Mucosa of descending colon (tissue), 3 donors: ENCODE measurements at regions not wholly inside any gene's neighbourhood (a gene's known extent, or its start where the extent isn't known, plus 50 kb on each side); places are given as distances from the start of the nearest gene placed in this dataset.

Experiments
- ATAC-seq: fragments of 200-7000 bp; cut with Tn5 transposase; one replicate; pipeline ENCODE4 v1.9.1; 2020; ENCODE audit warnings: mild to moderate bottlenecking, moderate library complexity
- DNase-seq, 3 donors: peaks; one replicate each; pipeline ENCODE4 v3.0.0-alpha.2; 2020
- H3K36me3 ChIP-seq: fragments of 200-600 bp; one replicate; pipeline ENCODE4 v1.8.0; 2021; ENCODE audit warnings: low read depth, mild to moderate bottlenecking
- H3K4me1 ChIP-seq: fragments of 200-600 bp; one replicate; pipeline ENCODE4 v1.8.0; 2021; ENCODE audit warnings: low read depth, mild to moderate bottlenecking
- H3K4me3 ChIP-seq: fragments of 200-600 bp; one replicate; pipeline ENCODE4 v1.8.0; 2021; ENCODE audit warnings: mild to moderate bottlenecking
- H3K9me3 ChIP-seq: fragments of 200-600 bp; one replicate; pipeline ENCODE4 v1.8.0; 2021; ENCODE audit warnings: mild to moderate bottlenecking
- CTCF ChIP-seq: fragments of 200-600 bp; IDR thresholded peaks from one replicate; pipeline ENCODE4 v1.8.0; 2022; ENCODE audit warnings: antibody characterized with exemption, mild to moderate bottlenecking
- intact Hi-C, 2 donors: fragments of 100-400 bp; cut with DNase I in 1 of 2; cut with micrococcal nuclease in 1 of 2; formaldehyde crosslinking; loops; one replicate each; pipeline versions ENCODE4 v1.11.0 to v1.11.1; 2022; cut with DNase I, micrococcal nuclease
- donor health status: DM: no; HTN: no; CAD: no; lungs with moderate emphysema.
- donor health status: DM: no; HTN: no; CAD: no.
- donor health status: DM: no; HTN: yes; CAD: no.

- Histone ChIP-seq H3K36me3 (no peaks in the 10 kb centered on the region), H3K4me3 (no peak overlapping the region), H3K4me1 (no peaks in the 10 kb centered on the region), H3K9me3 (no peaks in the 10 kb centered on the region)
- intact Hi-C loops: no loop called here
- ATAC-seq (no peak), DNase-seq (no peak)
- no peak for TF ChIP-seq CTCF
Observed at GRCh38 chr13:27713767-27714166, 78.5 kb upstream of the GSX1 start.

DNA sequence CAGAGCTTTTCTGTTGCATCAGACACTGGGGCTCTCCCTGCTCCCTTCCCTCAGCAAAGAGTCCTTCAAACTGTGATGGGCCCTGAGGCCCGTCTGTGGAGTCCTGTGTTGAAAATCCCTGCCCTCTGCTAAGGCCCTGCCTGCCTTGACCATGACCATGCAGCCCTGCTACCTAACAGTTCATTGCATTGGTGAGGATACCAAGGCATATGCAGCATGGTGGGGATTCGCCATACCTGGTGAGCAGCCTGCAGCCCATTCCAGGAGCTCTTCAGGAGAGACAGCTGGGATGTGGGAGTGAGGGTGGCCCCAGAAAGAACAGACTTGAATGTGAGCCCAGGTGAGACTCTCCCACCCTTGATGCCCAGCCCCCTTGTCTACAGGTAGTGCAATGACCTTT, 70.6 kb upstream of the GSX1 start:
- no peaks in the 10 kb centered on the region for H3K4me1 ChIP-seq
- intact Hi-C loops: no loop called here
- no peaks in the 10 kb centered on the region for H3K36me3 ChIP-seq
- no peak for TF ChIP-seq CTCF
- no peaks in the 10 kb centered on the region for H3K9me3 ChIP-seq
- DNase-seq: no peak
- ATAC-seq: no peak
- H3K4me3 ChIP-seq: no peak overlapping the region

DNA sequence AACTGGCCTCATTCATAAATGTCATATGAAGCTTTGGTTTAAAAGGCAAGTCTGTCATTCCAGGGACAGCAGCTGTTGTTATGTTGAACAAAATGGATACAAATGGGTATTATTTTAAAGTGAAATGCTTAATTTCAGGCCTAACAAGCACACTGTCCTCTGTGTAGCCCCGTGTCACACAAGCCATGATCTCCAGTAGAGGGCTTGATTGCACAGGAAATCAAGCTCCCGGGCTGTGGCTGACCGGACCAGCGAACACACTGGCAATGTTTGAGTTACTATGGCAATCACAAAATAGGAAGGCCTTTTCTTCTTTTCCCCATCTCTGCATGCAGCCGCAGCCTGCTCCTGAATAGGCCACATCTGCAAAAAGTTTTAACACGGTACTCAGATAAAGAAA, 64.0 kb upstream of the GSX1 start:
- TF ChIP-seq CTCF: no peak
- Histone ChIP-seq H3K9me3 (no peaks in the 10 kb centered on the region), H3K36me3 (no peaks in the 10 kb centered on the region), H3K4me3 (no peak overlapping the region), H3K4me1 (no peaks in the 10 kb centered on the region)
- intact Hi-C loops: no loop called here
- DNase-seq: no peak
- ATAC-seq: no peak

DNA sequence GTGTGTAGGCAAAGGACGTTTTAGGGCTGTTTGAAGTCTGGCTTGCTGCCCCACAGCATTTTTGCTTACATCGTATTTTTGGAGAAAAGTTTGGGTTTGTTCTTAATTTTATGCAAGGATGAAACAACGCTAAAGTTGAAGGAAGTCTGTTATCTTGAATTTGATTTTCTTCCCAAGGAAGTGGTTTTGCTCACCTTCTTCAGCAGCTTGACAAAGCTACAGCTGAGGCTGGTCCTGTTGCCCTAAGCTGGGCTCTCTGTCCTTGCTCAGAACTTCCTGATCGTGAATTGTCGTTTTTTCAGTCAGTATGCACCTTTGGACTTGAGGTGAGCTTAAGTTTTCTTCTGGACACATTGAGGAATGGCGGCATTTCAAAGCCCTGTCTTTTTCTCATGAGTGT, 62.1 kb upstream of the GSX1 start:
- no peaks in the 10 kb centered on the region for H3K36me3 ChIP-seq
- no peaks in the 10 kb centered on the region for H3K9me3 ChIP-seq
- no peak for DNase-seq
- TF ChIP-seq CTCF: no peak
- H3K4me1 ChIP-seq: no peaks in the 10 kb centered on the region
- no peak overlapping the region for H3K4me3 ChIP-seq
- intact Hi-C loops: no loop called here
- ATAC-seq: no peak
